ENCODE measurements at regions not wholly inside any gene's neighbourhood (a gene's known extent, or its start where the extent isn't known, plus 50 kb on each side); places are given as distances from the start of the nearest gene placed in this dataset.

- TF ChIP-seq CTCF (IDR thresholded peaks at IDR 0.05; ENCODE audit: low read depth, low read length, missing control alignments), result no peak
- no peak overlapping the region for H3K4me3 ChIP-seq (ENCODE audit: low read depth, low read length)
- DNase-seq (ENCODE audit: low read depth), result no peak
- in situ Hi-C loops (cut with HindIII; ENCODE audit: low sequenced_read_pairs), result no loop called here
These were observed 225.8 kb upstream of the CIBAR2 start for GRCh38 chr16:85337910-85338637.

- no peak for DNase-seq (ENCODE audit: low read depth)
- in situ Hi-C loops (cut with HindIII; ENCODE audit: low sequenced_read_pairs), result no loop called here
- TF ChIP-seq CTCF (IDR thresholded peaks at IDR 0.05; ENCODE audit: low read depth, low read length, missing control alignments), result no peak
- no peak overlapping the region for H3K4me3 ChIP-seq (ENCODE audit: low read depth, low read length)
These were observed 226.3 kb upstream of the CIBAR2 start for GRCh38 chr16:85338638-85338982.

- DNase-seq (ENCODE audit: low read depth), result no peak
- in situ Hi-C loops (cut with HindIII; ENCODE audit: low sequenced_read_pairs), result no loop called here
- no peak overlapping the region for H3K4me3 ChIP-seq (ENCODE audit: low read depth, low read length)
- no peak for TF ChIP-seq CTCF (IDR thresholded peaks at IDR 0.05; ENCODE audit: low read depth, low read length, missing control alignments)
These were observed 226.9 kb upstream of the CIBAR2 start for GRCh38 chr16:85338989-85339685.

GRCh38 chr16:85341972-85342695 is 229.9 kb upstream of the CIBAR2 start:
- DNase-seq (ENCODE audit: low read depth), result no peak
- in situ Hi-C loops (cut with HindIII; ENCODE audit: low sequenced_read_pairs), result no loop called here
- H3K4me3 ChIP-seq (ENCODE audit: low read depth, low read length), result no peak overlapping the region
- no peak for TF ChIP-seq CTCF (IDR thresholded peaks at IDR 0.05; ENCODE audit: low read depth, low read length, missing control alignments)

GRCh38 chr16:85344502-85345128 is 232.3 kb upstream of the CIBAR2 start:
- TF ChIP-seq CTCF (IDR thresholded peaks at IDR 0.05; ENCODE audit: low read depth, low read length, missing control alignments), result no peak
- in situ Hi-C loops (cut with HindIII; ENCODE audit: low sequenced_read_pairs), result no loop called here
- no peak overlapping the region for H3K4me3 ChIP-seq (ENCODE audit: low read depth, low read length)
- DNase-seq (ENCODE audit: low read depth), result no peak

GRCh38 chr16:85345129-85345639 is 232.9 kb upstream of the CIBAR2 start:
- in situ Hi-C loops (cut with HindIII; ENCODE audit: low sequenced_read_pairs), result no loop called here
- no peak for DNase-seq (ENCODE audit: low read depth)
- no peak for TF ChIP-seq CTCF (IDR thresholded peaks at IDR 0.05; ENCODE audit: low read depth, low read length, missing control alignments)
- no peak overlapping the region for H3K4me3 ChIP-seq (ENCODE audit: low read depth, low read length)
